Endothelial cell of umbilical vein (primary cell): ENCODE measurements at regions not wholly inside any gene's neighbourhood (a gene's known extent, or its start where the extent isn't known, plus 50 kb on each side); places are given as distances from the start of the nearest gene placed in this dataset.

Experiments
- BruUV-seq: library from RNA; stranded (reverse); fragments of 400-500 nt; replicated peaks from 2 replicates; lab custom pipeline; 2021; lab: Mats Ljungman, UMichigan
- CTCF ChIA-PET: fragments of 300-600, 350-600 bp; sonication (Branson Sonifier 250); formaldehyde crosslinking; loops from one replicate; lab custom pipeline; 2021; ENCODE audit warnings: antibody characterized with exemption, inconsistent platforms; lab: Charles Lee
- POLR2A ChIA-PET: fragments of 300-600, 350-600 bp; sonication (Branson Sonifier 250); formaldehyde crosslinking; loops from one replicate; lab custom pipeline; 2021; ENCODE audit warnings: antibody characterized with exemption, inconsistent platforms; lab: Charles Lee
- DNase-seq: peaks from one replicate; pipeline ENCODE4 v3.0.0-alpha.2; 2011; ENCODE audit warnings: low read depth, low spot score
- FAIRE-seq: peaks from 2 replicates; lab custom pipeline; 2011; peaks lifted over from hg19 to GRCh38; lab: Jason Lieb, UNC
- H2AFZ ChIP-seq: 2 replicates; pipeline ENCODE4 v1.6.0; 2012; ENCODE audit warnings: low read depth, low read length, control low read depth, inconsistent platforms
- H3K27ac ChIP-seq: 2 replicates; pipeline ENCODE4 v1.5.1; 2011; ENCODE audit warnings: low read depth, mild to moderate bottlenecking, control low read depth, low read length, moderate library complexity; ENCODE audit not compliant: insufficient read depth
- H3K27me3 ChIP-seq, 2 experiments: 2 replicates each; pipeline versions ENCODE4 v1.6.0 to v1.6.1; 2011; ENCODE audit warnings: low read length in 2 of 2, mixed read lengths in 1 of 2; ENCODE audit not compliant: control insufficient read depth in 2 of 2, insufficient read depth in 2 of 2
- H3K36me3 ChIP-seq, 2 experiments: 2 replicates in 1 of 2; 3 replicates in 1 of 2; pipeline ENCODE4 v1.5.1; 2011; ENCODE audit warnings: low read length in 2 of 2, mild to moderate bottlenecking in 1 of 2, moderate library complexity in 1 of 2; ENCODE audit not compliant: control insufficient read depth in 2 of 2, insufficient read depth in 2 of 2; ENCODE audit errors: extremely low read depth in 1 of 2
- H3K4me1 ChIP-seq: 3 replicates; pipeline ENCODE4 v1.5.1; 2011; ENCODE audit warnings: mild to moderate bottlenecking, low read length; ENCODE audit not compliant: control insufficient read depth, insufficient read depth; ENCODE audit errors: extremely low read depth
- H3K4me2 ChIP-seq: 2 replicates; pipeline ENCODE4 v1.6.1; 2011; ENCODE audit warnings: low read length, control low read depth, mixed read lengths; ENCODE audit not compliant: insufficient read depth
- H3K4me3 ChIP-seq, 3 experiments: fragments of 200-600 bp in 1 of 3; sonication (generic), shearing (Covaris generic) in 1 of 3; replicated peaks in 1 of 3; 2 replicates each; pipeline ENCODE4 v1.5.1; 2011 to 2016; ENCODE audit warnings: control low read depth in 3 of 3, low read length in 3 of 3, mild to moderate bottlenecking in 2 of 3, inconsistent platforms in 1 of 3, low read depth in 1 of 3, moderate library complexity in 1 of 3; ENCODE audit not compliant: insufficient read depth in 1 of 3
- H3K79me2 ChIP-seq: 2 replicates; pipeline ENCODE4 v1.6.0; 2012; ENCODE audit warnings: low read length, inconsistent platforms; ENCODE audit not compliant: control insufficient read depth, insufficient read depth
- H3K9ac ChIP-seq: replicated peaks from 2 replicates; pipeline ENCODE3; 2011; ENCODE audit warnings: low read length, control low read depth; ENCODE audit not compliant: insufficient read depth; ENCODE audit errors: extremely low read depth
- H3K9me1 ChIP-seq: replicated peaks from 3 replicates; pipeline ENCODE4 v1.6.0; 2011; ENCODE audit warnings: mild to moderate bottlenecking, low read length; ENCODE audit not compliant: control insufficient read depth, insufficient read depth; ENCODE audit errors: extremely low read depth
- H3K9me3 ChIP-seq: replicated peaks from 2 replicates; pipeline ENCODE4 v1.5.1; 2012; ENCODE audit warnings: low read length, inconsistent platforms; ENCODE audit not compliant: control insufficient read depth, insufficient read depth
- H4K20me1 ChIP-seq: replicated peaks from 2 replicates; pipeline ENCODE3; 2011; ENCODE audit warnings: mild to moderate bottlenecking, low read length; ENCODE audit not compliant: control insufficient read depth, insufficient read depth; ENCODE audit errors: extremely low read depth
- CTCF ChIP-seq, 2 donors: IDR thresholded peaks; 1 replicate in 1 of 2; 2 replicates in 1 of 2; pipeline ENCODE4 v1.5.1; 2011; ENCODE audit warnings: low read length in 2 of 2, mild to moderate bottlenecking in 2 of 2, moderate library complexity in 2 of 2, control low read depth in 1 of 2, inconsistent platforms in 1 of 2, low read depth in 1 of 2; ENCODE audit not compliant: insufficient read depth in 1 of 2; ENCODE audit errors: extremely low read depth in 1 of 2
- EZH2 ChIP-seq: IDR thresholded peaks from 2 replicates; pipeline ENCODE4 v1.6.1; 2012; ENCODE audit warnings: borderline replicate concordance, low read depth, mild to moderate bottlenecking, moderate library complexity, low read length, inconsistent platforms; ENCODE audit not compliant: severe bottlenecking
- FOS ChIP-seq: IDR thresholded peaks from 2 replicates; pipeline ENCODE4 v1.6.1; 2011; ENCODE audit warnings: mild to moderate bottlenecking, low read length, moderate library complexity, borderline replicate concordance; ENCODE audit not compliant: insufficient read depth
- GATA2 ChIP-seq: IDR thresholded peaks from 2 replicates; pipeline ENCODE4 v1.7.0; 2011; ENCODE audit warnings: low read depth, mild to moderate bottlenecking, moderate library complexity, mixed read lengths, low read length; ENCODE audit not compliant: insufficient read length, insufficient read depth
- JUN ChIP-seq: IDR thresholded peaks from 2 replicates; pipeline ENCODE4 v1.6.1; 2011; ENCODE audit warnings: borderline replicate concordance, low read depth; ENCODE audit not compliant: insufficient read length, insufficient read depth
- MAX ChIP-seq: IDR thresholded peaks from 2 replicates; pipeline ENCODE4 v1.6.1; 2011; ENCODE audit not compliant: insufficient read depth, insufficient read length
- MYC ChIP-seq: IDR thresholded peaks from one replicate; pipeline ENCODE4 v1.6.1; 2011; ENCODE audit warnings: mild to moderate bottlenecking, low read depth, low read length
- POLR2A ChIP-seq: IDR thresholded peaks from 2 replicates; pipeline ENCODE4 v1.6.1; 2012; ENCODE audit warnings: low read depth, mild to moderate bottlenecking, control low read depth, low read length
- POLR2AphosphoS5 ChIP-seq: IDR thresholded peaks from 2 replicates; pipeline ENCODE4 v1.6.1; 2012; ENCODE audit warnings: low read depth, mild to moderate bottlenecking, control low read depth, low read length, moderate library complexity; ENCODE audit not compliant: insufficient read depth
- dilution Hi-C: fragments of 300-500 bp; cut with MboI; formaldehyde crosslinking; loops from one replicate; pipeline ENCODE4 v1.15.0; 2019; ENCODE audit warnings: low sequenced_read_pairs; ENCODE audit not compliant: extremely low pct_ligation_motif_present
- intact Hi-C: fragments of 100-400 bp; cut with micrococcal nuclease; formaldehyde crosslinking; loops from one replicate; pipeline ENCODE4 v1.10.0; 2022

- no peak overlapping the region for H3K4me2 ChIP-seq
- no peaks in the 10 kb centered on the region for H3K79me2 ChIP-seq
- CTCF ChIA-PET, result interaction anchor here (0.6 to 4.2 kb wide), 25 partner anchors 8 to 1452 kb away, joined by 3 to 57 read pairs (median 4); no protein-coding TSS in a partner anchor
- H3K36me3 ChIP-seq, result no peaks in the 10 kb centered on the region
- peaks cover 4% of the 10 kb centered on the region for H3K4me1 ChIP-seq
- dilution Hi-C loops, result no loop called here
- no peak overlapping the region for H3K9ac ChIP-seq
- H3K27me3 ChIP-seq, result peaks cover 13 to 17% of the 10 kb centered on the region in 2 experiments
- POLR2A ChIA-PET, result interaction anchor here (0.6 kb wide), 1 partner anchor 630 kb away, joined by 3 read pairs; the partner anchor contains the start of gene NUP155
- DNase-seq, result no peak
- no peak overlapping the region for H3K27ac ChIP-seq
- H3K4me3 ChIP-seq, result no peak overlapping the region
- no peaks in the 10 kb centered on the region for H4K20me1 ChIP-seq
- H3K9me1 ChIP-seq, result no peaks in the 10 kb centered on the region
- TF ChIP-seq EZH2 (no peak), POLR2AphosphoS5 (no peak), POLR2A (no peak), MYC (no peak), MAX (no peak), FOS (no peak), GATA2 (no peak), CTCF (IDR thresholded peaks at IDR 0.05; ENCODE audit: extremely low read depth in 1 of 2, insufficient read depth in 1 of 2, low read depth in 1 of 2, low read length in 2 of 2) (no peak), JUN (no peak)
- no peak overlapping the region for H2AFZ ChIP-seq
- no peaks in the 10 kb centered on the region for H3K9me3 ChIP-seq
- FAIRE-seq, result no peak
- no TSS peak for BruUV-seq
- intact Hi-C loops, result loop anchor here (5.0 kb wide), 1 partner anchor 507 kb away; the partner anchor contains the start of gene CPLANE1
Observed at GRCh38 chr5:36740259-36740898, 134.0 kb downstream of the SLC1A3 start.
